Gastroesophageal sphincter (tissue), 4 donors: ENCODE measurements at regions not wholly inside any gene's neighbourhood (a gene's known extent, or its start where the extent isn't known, plus 50 kb on each side); places are given as distances from the start of the nearest gene placed in this dataset.

Experiments
- ATAC-seq: fragments of 150-250 bp; one replicate; pipeline ENCODE4 v1.9.1; 2016; ENCODE audit warnings: mild to moderate bottlenecking, moderate library complexity
- H3K27ac ChIP-seq, 4 donors: fragments of 200-600 bp; sonication (generic) in 3 of 4; 1 replicate in 3 of 4; 2 replicates in 1 of 4; pipeline ENCODE4 v1.5.1; 2016 to 2019
- H3K27me3 ChIP-seq: fragments of 200-600 bp; sonication (generic); one replicate; pipeline ENCODE4 v1.5.1; 2019
- H3K36me3 ChIP-seq, 2 donors: fragments of 200-600 bp; sonication (generic); one replicate each; pipeline ENCODE4 v1.5.1; 2019; ENCODE audit warnings: control low read depth in 1 of 2
- H3K4me1 ChIP-seq, 3 donors: fragments of 200-600 bp; sonication (generic); 1 replicate in 2 of 3; 2 replicates in 1 of 3; pipeline ENCODE4 v1.5.1; 2016 to 2019; ENCODE audit warnings: control low read depth in 2 of 3
- H3K4me3 ChIP-seq, 2 donors: fragments of 200-600 bp; sonication (generic); one replicate each; pipeline ENCODE4 v1.5.1; 2019; ENCODE audit warnings: mild to moderate bottlenecking in 1 of 2, moderate library complexity in 1 of 2
- H3K9me3 ChIP-seq, 3 donors: fragments of 200-600 bp; sonication (generic); one replicate each; pipeline ENCODE4 v1.5.1; 2017 to 2019; ENCODE audit warnings: control low read depth in 2 of 3
- EP300 ChIP-seq: sonication (generic); formaldehyde crosslinking; IDR thresholded peaks from one replicate; pipeline ENCODE4 v1.6.1; 2017; ENCODE audit warnings: antibody characterized with exemption, mild to moderate bottlenecking
- POLR2A ChIP-seq, 2 donors: fragments of 450-650 bp; IDR thresholded peaks; one replicate each; pipeline ENCODE4 v1.6.1; 2017; ENCODE audit warnings: antibody characterized with exemption in 2 of 2, mild to moderate bottlenecking in 2 of 2, moderate library complexity in 1 of 2
- POLR2AphosphoS5 ChIP-seq: sonication (generic); formaldehyde crosslinking; IDR thresholded peaks from one replicate; pipeline ENCODE4 v1.6.1; 2017; ENCODE audit warnings: antibody characterized with exemption
- WGBS, 2 donors: methylation state at CpG; one replicate each; pipeline ENCODE4 v1.1.5; 2018; ENCODE audit warnings: low coverage in 1 of 2; 5-methylcytosine and 5-hydroxymethylcytosine counted together
- TF ChIP-seq, protein P1 (sequence below), 4 experiments: fragments of 200-600 bp in 2 of 4; fragments of 450-650 bp in 2 of 4; sonication (generic) in 1 of 4; IDR thresholded peaks; one replicate each; pipeline ENCODE4 v1.5.1; 2017 to 2019; ENCODE audit warnings: antibody characterized with exemption in 4 of 4, mild to moderate bottlenecking in 2 of 4, moderate library complexity in 2 of 4

DNA sequence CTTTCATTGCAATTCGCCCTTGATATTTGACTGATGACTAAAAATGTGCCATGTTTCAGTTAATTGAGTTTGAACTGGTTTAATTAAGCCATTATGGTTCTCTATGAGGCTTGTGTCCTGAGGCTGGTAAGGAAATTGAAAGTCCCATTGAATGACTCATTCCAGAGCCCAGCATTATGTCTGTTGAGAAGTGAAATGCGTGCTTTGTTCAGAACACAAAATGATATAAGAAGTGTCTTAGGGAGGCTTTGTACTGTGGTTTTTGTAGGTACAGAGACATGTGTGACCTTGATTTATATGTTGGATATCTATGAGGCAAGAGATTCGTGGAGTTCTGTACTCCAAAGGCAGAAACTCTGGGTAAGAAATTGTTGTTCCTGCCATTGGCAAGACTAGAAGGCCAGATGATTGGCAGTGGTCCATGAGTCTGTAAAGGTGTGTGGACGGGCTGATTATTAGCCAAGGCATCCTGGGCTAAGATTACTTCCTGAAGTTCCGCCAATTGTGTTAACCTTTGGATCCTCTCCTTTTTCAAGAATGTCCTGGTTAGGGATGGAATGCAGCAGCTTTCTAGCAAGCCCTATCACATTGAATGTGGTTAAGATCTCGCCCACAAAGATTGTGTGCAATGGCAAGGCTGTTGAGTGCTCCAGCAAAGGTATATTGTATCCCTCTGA is 103.7 kb downstream of the NPIPB5 start:
- ATAC-seq, result no peak
- 74 to 80% methylated on average over 6 of the region's 6 CpGs for WGBS, 2 donors

DNA sequence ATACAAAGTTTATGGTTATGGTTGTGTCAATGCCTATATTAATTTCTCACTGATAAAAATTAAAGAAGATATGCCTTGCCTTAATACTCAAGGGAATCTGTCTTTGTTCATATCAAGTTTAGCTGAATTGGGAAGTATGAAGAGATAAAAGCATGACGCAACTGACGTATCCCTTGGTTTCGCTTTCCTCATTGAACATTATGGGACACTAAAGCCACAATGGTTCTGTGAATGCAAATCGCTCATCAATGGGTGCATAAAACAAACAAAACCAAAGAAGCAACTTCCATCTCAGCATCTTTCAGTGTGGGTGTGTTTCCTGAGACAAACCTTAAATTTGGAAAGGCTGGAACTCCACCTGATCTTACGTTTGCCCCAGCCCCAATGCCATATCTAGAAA is 108.2 kb downstream of the NPIPB5 start:
- ATAC-seq, result no peak
- peaks cover 20% of the 10 kb centered on the region for H3K27me3 ChIP-seq
- no peak overlapping the region for H3K4me3 ChIP-seq
- no peaks in the 10 kb centered on the region for H3K4me1 ChIP-seq
- 75 to 79% methylated on average over 5 of the region's 5 CpGs for WGBS, 2 donors
- peaks cover 0 to 13% (median 0%) of the 10 kb centered on the region in 3 donors for H3K9me3 ChIP-seq
- TF ChIP-seq, protein P1, sequence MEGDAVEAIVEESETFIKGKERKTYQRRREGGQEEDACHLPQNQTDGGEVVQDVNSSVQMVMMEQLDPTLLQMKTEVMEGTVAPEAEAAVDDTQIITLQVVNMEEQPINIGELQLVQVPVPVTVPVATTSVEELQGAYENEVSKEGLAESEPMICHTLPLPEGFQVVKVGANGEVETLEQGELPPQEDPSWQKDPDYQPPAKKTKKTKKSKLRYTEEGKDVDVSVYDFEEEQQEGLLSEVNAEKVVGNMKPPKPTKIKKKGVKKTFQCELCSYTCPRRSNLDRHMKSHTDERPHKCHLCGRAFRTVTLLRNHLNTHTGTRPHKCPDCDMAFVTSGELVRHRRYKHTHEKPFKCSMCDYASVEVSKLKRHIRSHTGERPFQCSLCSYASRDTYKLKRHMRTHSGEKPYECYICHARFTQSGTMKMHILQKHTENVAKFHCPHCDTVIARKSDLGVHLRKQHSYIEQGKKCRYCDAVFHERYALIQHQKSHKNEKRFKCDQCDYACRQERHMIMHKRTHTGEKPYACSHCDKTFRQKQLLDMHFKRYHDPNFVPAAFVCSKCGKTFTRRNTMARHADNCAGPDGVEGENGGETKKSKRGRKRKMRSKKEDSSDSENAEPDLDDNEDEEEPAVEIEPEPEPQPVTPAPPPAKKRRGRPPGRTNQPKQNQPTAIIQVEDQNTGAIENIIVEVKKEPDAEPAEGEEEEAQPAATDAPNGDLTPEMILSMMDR (IDR thresholded peaks at IDR 0.05), result no peak
- no peak for TF ChIP-seq POLR2AphosphoS5
- no peak for TF ChIP-seq EP300
- TF ChIP-seq POLR2A (IDR thresholded peaks at IDR 0.05), result no peak
- no peak overlapping the region for H3K27ac ChIP-seq
- H3K36me3 ChIP-seq, result no peaks in the 10 kb centered on the region

More for the DNA sequence above, 103.7 kb downstream of the NPIPB5 start:
- no peak for TF ChIP-seq EP300
- TF ChIP-seq POLR2A (IDR thresholded peaks at IDR 0.05), result no peak
- TF ChIP-seq, protein P1 (IDR thresholded peaks at IDR 0.05), result no peak
- TF ChIP-seq POLR2AphosphoS5, result no peak
- Histone ChIP-seq H3K9me3 (peaks cover 0 to 16% (median 0%) of the 10 kb centered on the region in 3 donors), H3K27me3 (peaks cover 5% of the 10 kb centered on the region), H3K27ac (no peak overlapping the region), H3K36me3 (no peaks in the 10 kb centered on the region), H3K4me1 (no peaks in the 10 kb centered on the region), H3K4me3 (no peak overlapping the region)

DNA sequence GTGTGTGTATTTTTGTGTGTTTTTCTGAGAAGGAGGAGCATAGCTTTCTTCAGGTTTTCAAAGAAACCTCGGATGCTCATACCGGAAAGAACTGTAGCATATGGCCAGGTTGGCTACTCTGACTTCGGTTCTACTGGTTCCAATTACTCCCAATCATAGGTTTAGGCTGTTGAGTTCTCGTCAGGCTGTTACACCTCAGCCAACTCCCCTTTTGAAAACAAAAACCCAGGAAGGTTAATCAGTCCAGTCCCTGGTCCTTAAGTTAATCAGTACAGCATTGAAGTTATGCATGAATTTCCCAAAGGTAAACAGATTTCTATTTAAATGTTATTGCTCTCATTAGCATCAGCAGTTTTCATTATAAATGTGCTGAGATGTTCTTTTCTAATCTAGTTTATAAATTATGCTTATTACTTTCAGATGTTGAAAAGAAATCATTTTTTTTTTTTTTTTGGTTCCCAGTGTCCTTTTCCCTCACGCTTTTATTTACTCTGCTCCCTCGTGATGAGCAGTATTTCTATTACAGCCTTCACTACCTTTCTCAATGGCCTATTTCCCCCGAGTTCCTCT is 111.0 kb downstream of the NPIPB5 start:
- ATAC-seq, result no peak
- TF ChIP-seq EP300 (no peak), POLR2AphosphoS5 (no peak), POLR2A (IDR thresholded peaks at IDR 0.05) (no peak)
- TF ChIP-seq, protein P1 (IDR thresholded peaks at IDR 0.05), result no peak
- Histone ChIP-seq H3K27me3 (peaks cover 33% of the 10 kb centered on the region), H3K27ac (no peak overlapping the region), H3K4me1 (no peaks in the 10 kb centered on the region), H3K36me3 (no peaks in the 10 kb centered on the region), H3K4me3 (no peak overlapping the region), H3K9me3 (peaks cover 0 to 12% (median 0%) of the 10 kb centered on the region in 3 donors)
- 49 to 55% methylated on average over 7 of the region's 7 CpGs for WGBS, 2 donors

DNA sequence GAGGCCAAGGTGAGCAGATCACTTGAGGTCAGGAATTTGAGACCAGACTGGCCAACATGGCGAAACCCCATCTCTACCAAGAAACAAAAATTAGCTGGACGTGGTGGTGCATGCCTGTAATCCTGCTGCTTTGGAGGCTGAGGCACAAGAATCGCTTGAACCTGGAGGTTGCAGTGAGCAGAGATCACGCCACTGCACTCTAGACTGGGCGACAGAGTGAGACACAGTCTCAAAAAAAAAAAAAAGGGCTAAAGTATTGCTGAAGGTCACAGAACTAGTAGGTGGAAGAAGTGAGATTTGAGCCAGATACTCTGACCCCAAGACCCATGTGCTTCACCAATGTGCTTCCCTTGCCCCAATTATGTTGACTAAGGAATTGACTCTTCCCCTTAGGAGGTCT is 112.0 kb downstream of the NPIPB5 start:
- WGBS, 2 donors, result 71 to 77% methylated on average over 5 of the region's 5 CpGs
- peaks cover 0 to 12% (median 0%) of the 10 kb centered on the region in 3 donors for H3K9me3 ChIP-seq
- no peaks in the 10 kb centered on the region for H3K4me1 ChIP-seq
- TF ChIP-seq, protein P1 (IDR thresholded peaks at IDR 0.05), result no peak
- TF ChIP-seq EP300 (no peak), POLR2AphosphoS5 (no peak), POLR2A (IDR thresholded peaks at IDR 0.05) (no peak)
- H3K27ac ChIP-seq, result no peak overlapping the region
- no peak overlapping the region for H3K4me3 ChIP-seq
- H3K36me3 ChIP-seq, result no peaks in the 10 kb centered on the region
- no peak for ATAC-seq
- H3K27me3 ChIP-seq, result peaks cover 42% of the 10 kb centered on the region

DNA sequence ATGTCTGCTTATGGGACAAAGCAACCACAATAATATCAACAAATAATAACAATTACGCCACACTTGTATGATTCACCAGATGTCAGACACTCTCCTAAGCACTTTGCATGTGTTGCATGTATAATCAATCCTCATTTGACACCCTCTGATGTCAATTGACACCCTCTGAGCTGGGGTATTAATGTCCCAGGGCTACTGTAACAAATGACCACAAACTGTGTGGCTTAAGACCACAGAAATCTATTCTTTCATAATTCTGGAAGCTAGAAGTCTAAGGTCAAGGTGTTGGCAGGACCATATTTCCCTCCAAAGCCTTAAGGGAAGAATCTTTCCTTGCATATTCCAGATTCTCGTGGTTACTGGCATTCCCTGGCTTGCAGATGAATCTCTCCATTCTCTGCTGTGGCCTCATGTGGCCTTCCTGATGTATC is 112.7 kb downstream of the NPIPB5 start:
- no peaks in the 10 kb centered on the region for H3K36me3 ChIP-seq
- peaks cover 42% of the 10 kb centered on the region for H3K27me3 ChIP-seq
- no peaks in the 10 kb centered on the region for H3K4me1 ChIP-seq
- ATAC-seq, result no peak
- no peak overlapping the region for H3K4me3 ChIP-seq
- WGBS, 2 donors, result 60 to 67% methylated on average over 2 of the region's 2 CpGs
- H3K27ac ChIP-seq, result no peak overlapping the region
- TF ChIP-seq POLR2AphosphoS5 (no peak), POLR2A (IDR thresholded peaks at IDR 0.05) (no peak), EP300 (no peak)
- TF ChIP-seq, protein P1 (IDR thresholded peaks at IDR 0.05), result no peak
- H3K9me3 ChIP-seq, result peaks cover 0 to 12% (median 0%) of the 10 kb centered on the region in 3 donors
